SK-N-SH treated with all-trans-retinoic acid at 6 μM for 48 hours (cell line): ENCODE measurements at regions not wholly inside any gene's neighbourhood (a gene's known extent, or its start where the extent isn't known, plus 50 kb on each side); places are given as distances from the start of the nearest gene placed in this dataset.
A peak's percentile ranks its signal among the peaks of the same experiment; 100 is the strongest.

Experiments
- ATAC-seq: fragments of 200-7000 bp; cut with Tn5 transposase; 3 replicates; pipeline ENCODE4 v1.9.1; 2020; ENCODE audit warnings: mild to moderate bottlenecking, moderate library complexity
- ARNTL ChIP-seq: fragments of 450-650 bp; formaldehyde crosslinking; IDR thresholded peaks from 2 replicates; pipeline ENCODE4 v1.5.0; 2020; ENCODE audit warnings: low read depth, mild to moderate bottlenecking, moderate library complexity, borderline replicate concordance
- BACH2 ChIP-seq: fragments of 250-450 bp; sonication (Bioruptor Pico); IDR thresholded peaks from 2 replicates; pipeline ENCODE4 v1.9.0; 2021; ENCODE audit warnings: mild to moderate bottlenecking, borderline replicate concordance
- CSDC2 ChIP-seq: fragments of 250-450 bp; sonication (Bioruptor Pico); IDR thresholded peaks from 2 replicates; pipeline ENCODE4 v1.5.0; 2020; ENCODE audit warnings: mild to moderate bottlenecking, moderate library complexity
- ESRRG ChIP-seq: fragments of 250-450 bp; sonication (Bioruptor Pico); IDR thresholded peaks from 2 replicates; pipeline ENCODE4 v1.6.1; 2021; ENCODE audit warnings: mild to moderate bottlenecking
- GLIS3 ChIP-seq: fragments of 250-450 bp; sonication (Bioruptor Pico); IDR thresholded peaks from 2 replicates; pipeline ENCODE4 v1.5.0; 2020; ENCODE audit warnings: mild to moderate bottlenecking, moderate library complexity
- ISL1 ChIP-seq: fragments of 250-450 bp; sonication (Bioruptor Pico); IDR thresholded peaks from 2 replicates; pipeline ENCODE4 v2.1.2; 2022; ENCODE audit warnings: mild to moderate bottlenecking, moderate library complexity
- OSR1 ChIP-seq: fragments of 250-450 bp; sonication (Bioruptor Pico); IDR thresholded peaks from 2 replicates; pipeline ENCODE4 v1.8.0; 2022; ENCODE audit warnings: moderate library complexity, mild to moderate bottlenecking, inconsistent platforms
- POU6F1 ChIP-seq: fragments of 250-450 bp; sonication (Bioruptor Pico); IDR thresholded peaks from 2 replicates; pipeline ENCODE4 v1.8.0; 2021; ENCODE audit warnings: low read depth, mild to moderate bottlenecking, moderate library complexity, borderline replicate concordance
- PPARA ChIP-seq: fragments of 250-450 bp; sonication (Bioruptor Pico); IDR thresholded peaks from 2 replicates; pipeline ENCODE4 v1.5.0; 2020; ENCODE audit warnings: mild to moderate bottlenecking, borderline replicate concordance
- RARB ChIP-seq: fragments of 250-450 bp; sonication (Bioruptor Pico); IDR thresholded peaks from 2 replicates; pipeline ENCODE4 v1.8.0; 2021; ENCODE audit warnings: mild to moderate bottlenecking, moderate library complexity
- TCF4 ChIP-seq: fragments of 250-450 bp; sonication (Bioruptor Pico); IDR thresholded peaks from 2 replicates; pipeline ENCODE4 v1.8.0; 2021; ENCODE audit warnings: mild to moderate bottlenecking, moderate library complexity, borderline replicate concordance
- TOX ChIP-seq: fragments of 250-450 bp; sonication (Bioruptor Pico); IDR thresholded peaks from 2 replicates; pipeline ENCODE4 v1.8.0; 2021; ENCODE audit warnings: mild to moderate bottlenecking, moderate library complexity, borderline replicate concordance
- TSHZ2 ChIP-seq: fragments of 250-450 bp; sonication (Bioruptor Pico); IDR thresholded peaks from 2 replicates; pipeline ENCODE4 v1.5.0; 2020; ENCODE audit warnings: mild to moderate bottlenecking, moderate library complexity
- ZC3H10 ChIP-seq: fragments of 250-450 bp; sonication (Bioruptor Pico); IDR thresholded peaks from 2 replicates; pipeline ENCODE4 v1.5.1; 2021; ENCODE audit warnings: mild to moderate bottlenecking, moderate library complexity
- ZFP3 ChIP-seq: fragments of 250-450 bp; sonication (Bioruptor Pico); IDR thresholded peaks from 2 replicates; pipeline ENCODE4 v1.5.0; 2020; ENCODE audit warnings: mild to moderate bottlenecking, moderate library complexity
- ZFP30 ChIP-seq: fragments of 450-650 bp; formaldehyde crosslinking; IDR thresholded peaks from 2 replicates; pipeline ENCODE4 v1.5.0; 2022; ENCODE audit warnings: mild to moderate bottlenecking, moderate library complexity
- ZNF565 ChIP-seq: fragments of 450-650 bp; formaldehyde crosslinking; conservative IDR thresholded peaks from 2 replicates; pipeline ENCODE4 v1.5.0; 2020; ENCODE audit warnings: low read depth, mild to moderate bottlenecking, moderate library complexity
- ZNF70 ChIP-seq: fragments of 450-650 bp; formaldehyde crosslinking; IDR thresholded peaks from 2 replicates; pipeline ENCODE4 v1.5.0; 2020; ENCODE audit warnings: mild to moderate bottlenecking, moderate library complexity
- TF ChIP-seq, protein P1 (sequence below): fragments of 250-450 bp; sonication (Bioruptor Pico); IDR thresholded peaks from 2 replicates; pipeline ENCODE4 v1.8.0; 2020; ENCODE audit warnings: mild to moderate bottlenecking, moderate library complexity, borderline replicate concordance
- TF ChIP-seq, protein P2 (sequence below): fragments of 250-450 bp; sonication (Bioruptor Pico); IDR thresholded peaks from 2 replicates; pipeline ENCODE4 v1.5.1; 2021; ENCODE audit warnings: mild to moderate bottlenecking, moderate library complexity

GRCh38 chr3:56904552-56905215 is 102.9 kb upstream of the ARHGEF3 start:
- no peak for ATAC-seq
- TF ChIP-seq PPARA (no peak), TCF4 (CRISPR knock-in tag) (peak; percentile 46; the same call in 1 of the 2 replicates)

- ATAC-seq: no peak
- TF ChIP-seq POU6F1 (CRISPR knock-in tag) (no peak), ESRRG (CRISPR knock-in tag) (no peak)
Observed at GRCh38 chr3:56903231-56903782, 101.6 kb upstream of the ARHGEF3 start.

GRCh38 chr3:56902468-56903160 is 100.9 kb upstream of the ARHGEF3 start:
- no peak for ATAC-seq
- no peak for TF ChIP-seq BACH2 (CRISPR knock-in tag)
- TF ChIP-seq, protein P1, sequence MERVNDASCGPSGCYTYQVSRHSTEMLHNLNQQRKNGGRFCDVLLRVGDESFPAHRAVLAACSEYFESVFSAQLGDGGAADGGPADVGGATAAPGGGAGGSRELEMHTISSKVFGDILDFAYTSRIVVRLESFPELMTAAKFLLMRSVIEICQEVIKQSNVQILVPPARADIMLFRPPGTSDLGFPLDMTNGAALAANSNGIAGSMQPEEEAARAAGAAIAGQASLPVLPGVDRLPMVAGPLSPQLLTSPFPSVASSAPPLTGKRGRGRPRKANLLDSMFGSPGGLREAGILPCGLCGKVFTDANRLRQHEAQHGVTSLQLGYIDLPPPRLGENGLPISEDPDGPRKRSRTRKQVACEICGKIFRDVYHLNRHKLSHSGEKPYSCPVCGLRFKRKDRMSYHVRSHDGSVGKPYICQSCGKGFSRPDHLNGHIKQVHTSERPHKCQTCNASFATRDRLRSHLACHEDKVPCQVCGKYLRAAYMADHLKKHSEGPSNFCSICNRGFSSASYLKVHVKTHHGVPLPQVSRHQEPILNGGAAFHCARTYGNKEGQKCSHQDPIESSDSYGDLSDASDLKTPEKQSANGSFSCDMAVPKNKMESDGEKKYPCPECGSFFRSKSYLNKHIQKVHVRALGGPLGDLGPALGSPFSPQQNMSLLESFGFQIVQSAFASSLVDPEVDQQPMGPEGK (CRISPR knock-in tag): no peak
- TF ChIP-seq, protein P2, sequence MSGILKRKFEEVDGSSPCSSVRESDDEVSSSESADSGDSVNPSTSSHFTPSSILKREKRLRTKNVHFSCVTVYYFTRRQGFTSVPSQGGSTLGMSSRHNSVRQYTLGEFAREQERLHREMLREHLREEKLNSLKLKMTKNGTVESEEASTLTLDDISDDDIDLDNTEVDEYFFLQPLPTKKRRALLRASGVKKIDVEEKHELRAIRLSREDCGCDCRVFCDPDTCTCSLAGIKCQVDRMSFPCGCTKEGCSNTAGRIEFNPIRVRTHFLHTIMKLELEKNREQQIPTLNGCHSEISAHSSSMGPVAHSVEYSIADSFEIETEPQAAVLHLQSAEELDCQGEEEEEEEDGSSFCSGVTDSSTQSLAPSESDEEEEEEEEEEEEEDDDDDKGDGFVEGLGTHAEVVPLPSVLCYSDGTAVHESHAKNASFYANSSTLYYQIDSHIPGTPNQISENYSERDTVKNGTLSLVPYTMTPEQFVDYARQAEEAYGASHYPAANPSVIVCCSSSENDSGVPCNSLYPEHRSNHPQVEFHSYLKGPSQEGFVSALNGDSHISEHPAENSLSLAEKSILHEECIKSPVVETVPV (CRISPR knock-in tag): no peak

- no peak for ATAC-seq
- TF ChIP-seq ZC3H10 (no peak), ISL1 (no peak), TOX (CRISPR knock-in tag) (no peak), ZFP3 (CRISPR knock-in tag) (no peak), OSR1 (no peak), ZNF70 (CRISPR knock-in tag) (no peak)
- TF ChIP-seq, all 23 proteins: peak for 0
Observed at GRCh38 chr3:56900801-56901200, 99.1 kb upstream of the ARHGEF3 start.

- no peak for ATAC-seq
- no peak for TF ChIP-seq TSHZ2
- no peak for TF ChIP-seq OSR1
- TF ChIP-seq ISL1: no peak
- TF ChIP-seq CSDC2 (CRISPR knock-in tag): no peak
- TF ChIP-seq ZNF70 (CRISPR knock-in tag): no peak
- no peak for TF ChIP-seq RARB (CRISPR knock-in tag)
- TF ChIP-seq, protein P2 (CRISPR knock-in tag): no peak
- no peak for TF ChIP-seq ZFP30 (CRISPR knock-in tag)
- no peak for TF ChIP-seq ZNF565 (CRISPR knock-in tag)
- TF ChIP-seq ARNTL (CRISPR knock-in tag): no peak
- no peak for TF ChIP-seq GLIS3 (CRISPR knock-in tag)
- TF ChIP-seq, all 23 proteins: peak for 0
Observed at GRCh38 chr3:56899851-56900250, 98.1 kb upstream of the ARHGEF3 start.
